WTC11 (cell line): ENCODE measurements at regions not wholly inside any gene's neighbourhood (a gene's known extent, or its start where the extent isn't known, plus 50 kb on each side); places are given as distances from the start of the nearest gene placed in this dataset.

Source experiments
- FOXK1 ChIP-seq: sonication (generic); formaldehyde crosslinking; IDR thresholded peaks from 2 replicates; pipeline ENCODE4 v1.8.0; 2022; ENCODE audit warnings: mild to moderate bottlenecking, moderate library complexity, missing genetic modification reagents
- JUN ChIP-seq: sonication (generic); formaldehyde crosslinking; IDR thresholded peaks from 2 replicates; pipeline ENCODE4 v1.8.0; 2023; ENCODE audit warnings: mild to moderate bottlenecking, missing genetic modification reagents
- NFATC4 ChIP-seq: fragments of 250-450 bp; sonication (Bioruptor Pico); IDR thresholded peaks from 2 replicates; pipeline ENCODE4 v1.9.0; 2021; ENCODE audit warnings: mild to moderate bottlenecking
- RELA ChIP-seq: sonication (generic); formaldehyde crosslinking; IDR thresholded peaks from 2 replicates; pipeline ENCODE4 v1.8.1; 2022; ENCODE audit warnings: missing genetic modification reagents, mild to moderate bottlenecking, borderline replicate concordance
- ZNF396 ChIP-seq: fragments of 250-450 bp; sonication (Bioruptor Pico); IDR thresholded peaks from 2 replicates; pipeline ENCODE4 v1.8.0; 2021; ENCODE audit warnings: mild to moderate bottlenecking, moderate library complexity, borderline replicate concordance
- TF ChIP-seq, protein P1 (sequence below): fragments of 250-450 bp; sonication (Bioruptor Pico); IDR thresholded peaks from 2 replicates; pipeline ENCODE4 v1.9.0; 2021; ENCODE audit warnings: mild to moderate bottlenecking
- TF ChIP-seq, protein P2 (sequence below): sonication (generic); formaldehyde crosslinking; IDR thresholded peaks from 2 replicates; pipeline ENCODE4 v1.8.0; 2022; ENCODE audit warnings: mild to moderate bottlenecking, missing genetic modification reagents
- TF ChIP-seq, protein P3 (sequence below): sonication (generic); formaldehyde crosslinking; IDR thresholded peaks from 2 replicates; pipeline ENCODE4 v1.8.0; 2023; ENCODE audit warnings: missing genetic modification reagents, mild to moderate bottlenecking, borderline replicate concordance
- TF ChIP-seq, protein P4 (sequence below): fragments of 200-600 bp; IDR thresholded peaks from 2 replicates; pipeline ENCODE4 v1.8.0; 2022; ENCODE audit warnings: antibody characterized with exemption
- TF ChIP-seq, protein P5 (sequence below): sonication (generic); formaldehyde crosslinking; IDR thresholded peaks from 2 replicates; pipeline ENCODE4 v1.8.1; 2023; ENCODE audit warnings: mild to moderate bottlenecking, missing genetic modification reagents
- TF ChIP-seq, protein P6 (sequence below): sonication (generic); formaldehyde crosslinking; IDR thresholded peaks from 2 replicates; pipeline ENCODE4 v1.8.0; 2022; ENCODE audit warnings: missing genetic modification reagents
- TF ChIP-seq, protein P7 (sequence below): sonication (generic); formaldehyde crosslinking; IDR thresholded peaks from 2 replicates; pipeline ENCODE4 v1.8.1; 2022; ENCODE audit warnings: mild to moderate bottlenecking, moderate library complexity, missing genetic modification reagents

DNA sequence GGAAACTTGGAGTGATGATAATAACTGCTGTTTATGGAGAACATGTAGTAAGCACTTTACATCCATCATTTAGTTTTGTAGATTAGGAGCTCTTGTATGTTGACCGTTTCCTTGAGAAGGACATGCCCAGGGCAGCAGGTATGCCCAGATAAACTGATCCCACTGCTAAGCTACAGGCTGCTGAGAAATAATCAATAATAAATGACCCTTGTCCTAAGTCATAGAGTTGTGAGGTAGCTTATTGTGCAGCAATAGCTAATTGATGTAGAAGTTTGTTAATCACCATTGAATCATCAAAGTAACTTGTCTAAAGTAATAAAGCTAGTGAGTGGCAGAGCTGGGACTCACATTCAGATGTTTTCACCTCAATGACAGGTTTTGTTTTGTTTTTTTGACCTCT, 287.2 kb upstream of the CYRIA start (continued):
- TF ChIP-seq, protein P1, sequence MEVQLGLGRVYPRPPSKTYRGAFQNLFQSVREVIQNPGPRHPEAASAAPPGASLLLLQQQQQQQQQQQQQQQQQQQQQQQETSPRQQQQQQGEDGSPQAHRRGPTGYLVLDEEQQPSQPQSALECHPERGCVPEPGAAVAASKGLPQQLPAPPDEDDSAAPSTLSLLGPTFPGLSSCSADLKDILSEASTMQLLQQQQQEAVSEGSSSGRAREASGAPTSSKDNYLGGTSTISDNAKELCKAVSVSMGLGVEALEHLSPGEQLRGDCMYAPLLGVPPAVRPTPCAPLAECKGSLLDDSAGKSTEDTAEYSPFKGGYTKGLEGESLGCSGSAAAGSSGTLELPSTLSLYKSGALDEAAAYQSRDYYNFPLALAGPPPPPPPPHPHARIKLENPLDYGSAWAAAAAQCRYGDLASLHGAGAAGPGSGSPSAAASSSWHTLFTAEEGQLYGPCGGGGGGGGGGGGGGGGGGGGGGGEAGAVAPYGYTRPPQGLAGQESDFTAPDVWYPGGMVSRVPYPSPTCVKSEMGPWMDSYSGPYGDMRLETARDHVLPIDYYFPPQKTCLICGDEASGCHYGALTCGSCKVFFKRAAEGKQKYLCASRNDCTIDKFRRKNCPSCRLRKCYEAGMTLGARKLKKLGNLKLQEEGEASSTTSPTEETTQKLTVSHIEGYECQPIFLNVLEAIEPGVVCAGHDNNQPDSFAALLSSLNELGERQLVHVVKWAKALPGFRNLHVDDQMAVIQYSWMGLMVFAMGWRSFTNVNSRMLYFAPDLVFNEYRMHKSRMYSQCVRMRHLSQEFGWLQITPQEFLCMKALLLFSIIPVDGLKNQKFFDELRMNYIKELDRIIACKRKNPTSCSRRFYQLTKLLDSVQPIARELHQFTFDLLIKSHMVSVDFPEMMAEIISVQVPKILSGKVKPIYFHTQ (CRISPR knock-in tag): no peak
- TF ChIP-seq, protein P2, sequence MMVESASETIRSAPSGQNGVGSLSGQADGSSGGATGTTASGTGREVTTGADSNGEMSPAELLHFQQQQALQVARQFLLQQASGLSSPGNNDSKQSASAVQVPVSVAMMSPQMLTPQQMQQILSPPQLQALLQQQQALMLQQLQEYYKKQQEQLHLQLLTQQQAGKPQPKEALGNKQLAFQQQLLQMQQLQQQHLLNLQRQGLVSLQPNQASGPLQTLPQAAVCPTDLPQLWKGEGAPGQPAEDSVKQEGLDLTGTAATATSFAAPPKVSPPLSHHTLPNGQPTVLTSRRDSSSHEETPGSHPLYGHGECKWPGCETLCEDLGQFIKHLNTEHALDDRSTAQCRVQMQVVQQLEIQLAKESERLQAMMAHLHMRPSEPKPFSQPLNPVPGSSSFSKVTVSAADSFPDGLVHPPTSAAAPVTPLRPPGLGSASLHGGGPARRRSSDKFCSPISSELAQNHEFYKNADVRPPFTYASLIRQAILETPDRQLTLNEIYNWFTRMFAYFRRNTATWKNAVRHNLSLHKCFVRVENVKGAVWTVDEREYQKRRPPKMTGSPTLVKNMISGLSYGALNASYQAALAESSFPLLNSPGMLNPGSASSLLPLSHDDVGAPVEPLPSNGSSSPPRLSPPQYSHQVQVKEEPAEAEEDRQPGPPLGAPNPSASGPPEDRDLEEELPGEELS (CRISPR knock-in tag): no peak
- TF ChIP-seq, protein P3, sequence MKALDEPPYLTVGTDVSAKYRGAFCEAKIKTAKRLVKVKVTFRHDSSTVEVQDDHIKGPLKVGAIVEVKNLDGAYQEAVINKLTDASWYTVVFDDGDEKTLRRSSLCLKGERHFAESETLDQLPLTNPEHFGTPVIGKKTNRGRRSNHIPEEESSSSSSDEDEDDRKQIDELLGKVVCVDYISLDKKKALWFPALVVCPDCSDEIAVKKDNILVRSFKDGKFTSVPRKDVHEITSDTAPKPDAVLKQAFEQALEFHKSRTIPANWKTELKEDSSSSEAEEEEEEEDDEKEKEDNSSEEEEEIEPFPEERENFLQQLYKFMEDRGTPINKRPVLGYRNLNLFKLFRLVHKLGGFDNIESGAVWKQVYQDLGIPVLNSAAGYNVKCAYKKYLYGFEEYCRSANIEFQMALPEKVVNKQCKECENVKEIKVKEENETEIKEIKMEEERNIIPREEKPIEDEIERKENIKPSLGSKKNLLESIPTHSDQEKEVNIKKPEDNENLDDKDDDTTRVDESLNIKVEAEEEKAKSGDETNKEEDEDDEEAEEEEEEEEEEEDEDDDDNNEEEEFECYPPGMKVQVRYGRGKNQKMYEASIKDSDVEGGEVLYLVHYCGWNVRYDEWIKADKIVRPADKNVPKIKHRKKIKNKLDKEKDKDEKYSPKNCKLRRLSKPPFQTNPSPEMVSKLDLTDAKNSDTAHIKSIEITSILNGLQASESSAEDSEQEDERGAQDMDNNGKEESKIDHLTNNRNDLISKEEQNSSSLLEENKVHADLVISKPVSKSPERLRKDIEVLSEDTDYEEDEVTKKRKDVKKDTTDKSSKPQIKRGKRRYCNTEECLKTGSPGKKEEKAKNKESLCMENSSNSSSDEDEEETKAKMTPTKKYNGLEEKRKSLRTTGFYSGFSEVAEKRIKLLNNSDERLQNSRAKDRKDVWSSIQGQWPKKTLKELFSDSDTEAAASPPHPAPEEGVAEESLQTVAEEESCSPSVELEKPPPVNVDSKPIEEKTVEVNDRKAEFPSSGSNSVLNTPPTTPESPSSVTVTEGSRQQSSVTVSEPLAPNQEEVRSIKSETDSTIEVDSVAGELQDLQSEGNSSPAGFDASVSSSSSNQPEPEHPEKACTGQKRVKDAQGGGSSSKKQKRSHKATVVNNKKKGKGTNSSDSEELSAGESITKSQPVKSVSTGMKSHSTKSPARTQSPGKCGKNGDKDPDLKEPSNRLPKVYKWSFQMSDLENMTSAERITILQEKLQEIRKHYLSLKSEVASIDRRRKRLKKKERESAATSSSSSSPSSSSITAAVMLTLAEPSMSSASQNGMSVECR (CRISPR knock-in tag): no peak
- TF ChIP-seq ZNF396: no peak
- TF ChIP-seq FOXK1 (CRISPR knock-in tag): no peak
- TF ChIP-seq, protein P4, sequence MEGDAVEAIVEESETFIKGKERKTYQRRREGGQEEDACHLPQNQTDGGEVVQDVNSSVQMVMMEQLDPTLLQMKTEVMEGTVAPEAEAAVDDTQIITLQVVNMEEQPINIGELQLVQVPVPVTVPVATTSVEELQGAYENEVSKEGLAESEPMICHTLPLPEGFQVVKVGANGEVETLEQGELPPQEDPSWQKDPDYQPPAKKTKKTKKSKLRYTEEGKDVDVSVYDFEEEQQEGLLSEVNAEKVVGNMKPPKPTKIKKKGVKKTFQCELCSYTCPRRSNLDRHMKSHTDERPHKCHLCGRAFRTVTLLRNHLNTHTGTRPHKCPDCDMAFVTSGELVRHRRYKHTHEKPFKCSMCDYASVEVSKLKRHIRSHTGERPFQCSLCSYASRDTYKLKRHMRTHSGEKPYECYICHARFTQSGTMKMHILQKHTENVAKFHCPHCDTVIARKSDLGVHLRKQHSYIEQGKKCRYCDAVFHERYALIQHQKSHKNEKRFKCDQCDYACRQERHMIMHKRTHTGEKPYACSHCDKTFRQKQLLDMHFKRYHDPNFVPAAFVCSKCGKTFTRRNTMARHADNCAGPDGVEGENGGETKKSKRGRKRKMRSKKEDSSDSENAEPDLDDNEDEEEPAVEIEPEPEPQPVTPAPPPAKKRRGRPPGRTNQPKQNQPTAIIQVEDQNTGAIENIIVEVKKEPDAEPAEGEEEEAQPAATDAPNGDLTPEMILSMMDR: no peak
- TF ChIP-seq RELA (CRISPR knock-in tag): no peak
- TF ChIP-seq, protein P5, sequence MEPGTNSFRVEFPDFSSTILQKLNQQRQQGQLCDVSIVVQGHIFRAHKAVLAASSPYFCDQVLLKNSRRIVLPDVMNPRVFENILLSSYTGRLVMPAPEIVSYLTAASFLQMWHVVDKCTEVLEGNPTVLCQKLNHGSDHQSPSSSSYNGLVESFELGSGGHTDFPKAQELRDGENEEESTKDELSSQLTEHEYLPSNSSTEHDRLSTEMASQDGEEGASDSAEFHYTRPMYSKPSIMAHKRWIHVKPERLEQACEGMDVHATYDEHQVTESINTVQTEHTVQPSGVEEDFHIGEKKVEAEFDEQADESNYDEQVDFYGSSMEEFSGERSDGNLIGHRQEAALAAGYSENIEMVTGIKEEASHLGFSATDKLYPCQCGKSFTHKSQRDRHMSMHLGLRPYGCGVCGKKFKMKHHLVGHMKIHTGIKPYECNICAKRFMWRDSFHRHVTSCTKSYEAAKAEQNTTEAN (CRISPR knock-in tag): no peak
- no peak for TF ChIP-seq NFATC4 (CRISPR knock-in tag)
- TF ChIP-seq, protein P6, sequence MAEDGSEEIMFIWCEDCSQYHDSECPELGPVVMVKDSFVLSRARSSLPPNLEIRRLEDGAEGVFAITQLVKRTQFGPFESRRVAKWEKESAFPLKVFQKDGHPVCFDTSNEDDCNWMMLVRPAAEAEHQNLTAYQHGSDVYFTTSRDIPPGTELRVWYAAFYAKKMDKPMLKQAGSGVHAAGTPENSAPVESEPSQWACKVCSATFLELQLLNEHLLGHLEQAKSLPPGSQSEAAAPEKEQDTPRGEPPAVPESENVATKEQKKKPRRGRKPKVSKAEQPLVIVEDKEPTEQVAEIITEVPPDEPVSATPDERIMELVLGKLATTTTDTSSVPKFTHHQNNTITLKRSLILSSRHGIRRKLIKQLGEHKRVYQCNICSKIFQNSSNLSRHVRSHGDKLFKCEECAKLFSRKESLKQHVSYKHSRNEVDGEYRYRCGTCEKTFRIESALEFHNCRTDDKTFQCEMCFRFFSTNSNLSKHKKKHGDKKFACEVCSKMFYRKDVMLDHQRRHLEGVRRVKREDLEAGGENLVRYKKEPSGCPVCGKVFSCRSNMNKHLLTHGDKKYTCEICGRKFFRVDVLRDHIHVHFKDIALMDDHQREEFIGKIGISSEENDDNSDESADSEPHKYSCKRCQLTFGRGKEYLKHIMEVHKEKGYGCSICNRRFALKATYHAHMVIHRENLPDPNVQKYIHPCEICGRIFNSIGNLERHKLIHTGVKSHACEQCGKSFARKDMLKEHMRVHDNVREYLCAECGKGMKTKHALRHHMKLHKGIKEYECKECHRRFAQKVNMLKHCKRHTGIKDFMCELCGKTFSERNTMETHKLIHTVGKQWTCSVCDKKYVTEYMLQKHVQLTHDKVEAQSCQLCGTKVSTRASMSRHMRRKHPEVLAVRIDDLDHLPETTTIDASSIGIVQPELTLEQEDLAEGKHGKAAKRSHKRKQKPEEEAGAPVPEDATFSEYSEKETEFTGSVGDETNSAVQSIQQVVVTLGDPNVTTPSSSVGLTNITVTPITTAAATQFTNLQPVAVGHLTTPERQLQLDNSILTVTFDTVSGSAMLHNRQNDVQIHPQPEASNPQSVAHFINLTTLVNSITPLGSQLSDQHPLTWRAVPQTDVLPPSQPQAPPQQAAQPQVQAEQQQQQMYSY: no peak
- TF ChIP-seq, protein P7, sequence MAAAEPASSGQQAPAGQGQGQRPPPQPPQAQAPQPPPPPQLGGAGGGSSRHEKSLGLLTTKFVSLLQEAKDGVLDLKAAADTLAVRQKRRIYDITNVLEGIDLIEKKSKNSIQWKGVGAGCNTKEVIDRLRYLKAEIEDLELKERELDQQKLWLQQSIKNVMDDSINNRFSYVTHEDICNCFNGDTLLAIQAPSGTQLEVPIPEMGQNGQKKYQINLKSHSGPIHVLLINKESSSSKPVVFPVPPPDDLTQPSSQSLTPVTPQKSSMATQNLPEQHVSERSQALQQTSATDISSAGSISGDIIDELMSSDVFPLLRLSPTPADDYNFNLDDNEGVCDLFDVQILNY (CRISPR knock-in tag): no peak
- TF ChIP-seq JUN (CRISPR knock-in tag): no peak
